GM21447 (cell line): ENCODE measurements at regions not wholly inside any gene's neighbourhood (a gene's known extent, or its start where the extent isn't known, plus 50 kb on each side); places are given as distances from the start of the nearest gene placed in this dataset.

Source experiments
- ATAC-seq: cut with Tn5 transposase; IDR thresholded peaks from one replicate; pipeline ENCODE4 v1.9.1; 2021; ENCODE audit not compliant: unreplicated experiment

DNA sequence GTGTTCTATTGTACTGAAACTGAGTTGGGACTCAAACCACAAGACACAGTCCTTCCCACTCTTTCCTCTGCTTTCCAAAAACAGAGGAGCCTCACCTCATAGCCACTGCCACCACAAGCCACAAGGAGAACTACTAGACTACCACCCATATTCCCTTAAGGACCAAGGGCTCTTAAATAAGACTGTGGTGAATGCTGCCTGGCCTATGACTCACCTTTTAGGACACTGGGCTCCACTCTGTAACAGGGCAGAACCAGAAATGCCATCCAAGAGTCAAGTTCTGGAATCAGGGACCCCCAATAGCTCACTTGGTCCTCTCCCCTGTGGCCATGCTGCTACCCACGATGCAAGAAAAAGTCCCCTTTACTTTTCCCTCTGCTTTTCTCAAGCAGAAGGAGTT is 851.4 kb downstream of the BCL11A start:
- no peak for ATAC-seq

- ATAC-seq, result no peak
These were observed 852.0 kb downstream of the BCL11A start for GRCh38 chr2:59701271-59701994.

DNA sequence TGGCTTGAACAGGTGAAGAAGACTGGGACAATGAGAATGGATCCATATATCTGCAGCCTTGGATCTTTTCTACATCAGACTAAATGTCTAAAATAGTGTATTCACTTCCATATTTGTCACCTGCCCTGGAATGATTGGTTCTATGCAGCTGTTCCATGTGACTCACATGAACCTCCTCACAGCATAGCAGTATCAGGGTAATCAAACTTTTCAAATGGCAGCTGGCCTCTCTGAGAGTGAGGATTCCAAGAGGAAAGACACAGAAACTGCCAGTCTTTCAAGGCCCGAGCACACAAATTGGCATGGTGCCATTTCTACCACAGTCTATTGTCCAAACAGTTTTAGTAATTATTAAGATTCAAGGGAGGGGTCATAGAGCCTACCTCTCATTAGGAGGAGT is 859.3 kb downstream of the BCL11A start:
- ATAC-seq, result no peak

- no peak for ATAC-seq
These were observed 860.1 kb downstream of the BCL11A start for GRCh38 chr2:59693231-59693959.

DNA sequence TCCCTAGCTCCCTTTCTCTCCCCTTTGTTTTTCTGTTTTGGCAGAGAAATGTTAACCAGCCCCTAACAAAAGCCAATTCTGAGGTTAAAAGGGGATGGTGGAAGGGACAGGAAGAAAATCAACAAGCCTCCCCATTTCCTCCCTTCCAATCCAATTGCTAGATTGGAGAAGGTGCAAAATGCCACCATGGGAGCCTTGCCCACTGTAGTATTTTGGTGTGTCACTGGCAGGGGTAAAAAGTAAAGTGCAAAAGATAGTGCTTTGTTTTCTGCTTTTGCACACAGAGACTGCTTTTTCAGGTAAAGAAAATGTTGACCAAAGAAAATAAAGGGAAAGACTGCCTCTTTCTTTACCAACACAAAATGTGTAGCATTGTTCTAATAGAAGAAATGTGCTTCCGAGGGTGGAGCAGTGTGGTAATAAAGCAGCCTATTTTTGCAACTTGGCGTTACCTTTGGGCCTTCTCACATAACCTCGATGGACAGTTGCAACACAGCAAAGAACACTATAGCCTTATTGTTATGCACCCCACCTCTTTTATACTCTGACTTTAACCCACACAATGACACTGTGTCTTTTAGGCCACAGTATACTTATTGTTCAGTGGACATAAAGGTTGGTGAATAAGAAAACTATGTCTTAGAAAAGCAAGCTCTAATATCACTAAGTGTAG is 861.8 kb downstream of the BCL11A start:
- ATAC-seq, result no peak

- ATAC-seq, result no peak
These were observed 862.6 kb downstream of the BCL11A start for GRCh38 chr2:59690849-59691248.

- no peak for ATAC-seq
These were observed 868.7 kb downstream of the BCL11A start for GRCh38 chr2:59684771-59685166.

- no peak for ATAC-seq
These were observed 869.2 kb downstream of the BCL11A start for GRCh38 chr2:59684116-59684770.

- ATAC-seq, result no peak
These were observed 872.6 kb downstream of the BCL11A start for GRCh38 chr2:59680863-59681262.

DNA sequence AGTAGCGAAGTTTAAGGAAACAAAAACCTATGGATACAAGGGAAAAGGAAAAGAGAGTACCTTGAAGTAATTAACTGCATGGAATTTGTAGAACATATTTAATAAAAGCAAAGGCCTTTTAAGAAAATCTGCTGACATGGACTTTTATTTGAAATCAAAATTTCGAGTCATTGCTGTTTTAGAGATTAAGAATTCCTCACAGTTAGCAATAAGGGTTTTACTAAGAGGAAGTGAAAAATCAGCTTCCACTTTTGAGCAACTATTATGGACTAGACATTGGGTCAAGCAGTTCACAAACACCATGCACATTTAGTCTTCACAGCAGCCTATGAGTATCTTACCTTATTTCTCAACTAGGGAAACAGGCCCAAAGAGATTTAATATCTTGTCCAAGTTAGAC is 876.3 kb downstream of the BCL11A start:
- no peak for ATAC-seq

- no peak for ATAC-seq
These were observed 879.4 kb downstream of the BCL11A start for GRCh38 chr2:59674100-59674499.

DNA sequence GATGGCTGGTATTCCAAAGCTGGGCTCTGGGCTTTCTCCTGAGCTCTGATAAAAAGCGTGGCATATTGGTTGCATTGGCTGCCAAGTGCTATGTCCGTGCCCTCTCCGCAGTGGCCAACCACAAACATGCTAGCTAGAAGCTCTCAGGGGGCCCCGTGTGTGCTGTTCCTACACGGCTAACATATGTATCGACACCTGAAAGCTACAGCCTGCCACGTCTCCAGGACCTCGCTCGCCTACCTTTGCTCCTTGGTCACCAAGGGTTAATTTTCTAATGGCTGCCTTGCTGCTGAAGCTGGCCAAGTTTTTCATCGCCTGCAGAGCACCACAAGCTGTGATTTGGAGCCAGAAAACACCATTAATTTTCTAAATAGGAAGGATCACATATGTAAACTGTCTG is 888.4 kb downstream of the BCL11A start:
- no peak for ATAC-seq

GRCh38 chr2:59662127-59662861 is 891.2 kb downstream of the BCL11A start:
- ATAC-seq, result no peak

DNA sequence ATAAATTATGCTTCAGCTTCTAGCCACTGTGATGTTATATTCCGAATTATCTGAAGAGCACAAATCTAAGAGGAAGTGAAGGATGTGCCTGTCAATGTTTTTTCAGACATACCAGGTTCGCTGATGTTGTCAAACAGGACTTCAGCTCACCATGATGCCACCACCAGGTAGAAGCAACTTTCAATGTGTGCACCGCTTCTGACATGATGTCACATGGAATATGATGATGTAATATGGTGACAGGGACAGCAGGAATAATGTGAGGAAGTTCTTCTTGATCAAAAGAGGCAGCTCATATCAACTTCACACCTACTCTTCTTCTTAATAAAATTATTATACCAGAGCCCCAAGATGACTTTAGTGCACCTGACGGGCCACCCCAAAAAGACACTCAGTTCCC is 893.2 kb downstream of the BCL11A start:
- ATAC-seq, result no peak

DNA sequence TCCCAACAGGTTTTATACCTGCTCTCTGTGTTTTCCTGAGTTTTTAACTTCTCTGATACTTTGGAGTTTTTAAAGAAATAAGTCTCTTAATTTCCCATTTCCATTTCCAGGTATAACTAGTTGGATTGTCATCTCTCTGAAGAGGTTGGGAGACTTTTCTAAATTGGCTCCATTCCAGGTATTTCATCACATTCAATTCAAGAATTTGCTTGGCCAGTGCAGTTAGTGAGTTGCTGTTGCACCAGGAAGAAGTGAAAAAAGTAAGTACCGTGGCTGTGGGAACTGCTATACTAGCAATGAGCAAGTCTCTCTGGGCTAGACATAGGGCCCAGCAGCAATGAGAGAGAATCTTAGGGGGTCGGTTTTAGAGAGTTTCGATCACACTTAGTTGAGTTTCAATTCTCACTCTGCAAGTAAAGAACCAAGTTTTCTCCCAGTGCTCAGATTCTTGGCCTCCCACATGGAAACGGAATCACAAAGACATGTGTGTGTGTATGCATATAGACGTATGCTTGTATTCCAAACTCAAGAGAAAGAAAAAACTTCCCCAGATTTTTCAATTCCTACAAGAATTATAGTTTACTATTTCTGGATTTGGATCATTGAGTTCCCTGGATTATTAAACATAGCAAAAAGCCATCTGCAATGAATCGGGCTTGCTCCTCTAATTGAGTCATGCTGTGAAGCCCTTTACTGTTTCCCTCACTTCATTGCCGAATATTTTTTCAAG is 894.4 kb downstream of the BCL11A start:
- no peak for ATAC-seq

- no peak for ATAC-seq
These were observed 897.6 kb downstream of the BCL11A start for GRCh38 chr2:59655809-59656208.

DNA sequence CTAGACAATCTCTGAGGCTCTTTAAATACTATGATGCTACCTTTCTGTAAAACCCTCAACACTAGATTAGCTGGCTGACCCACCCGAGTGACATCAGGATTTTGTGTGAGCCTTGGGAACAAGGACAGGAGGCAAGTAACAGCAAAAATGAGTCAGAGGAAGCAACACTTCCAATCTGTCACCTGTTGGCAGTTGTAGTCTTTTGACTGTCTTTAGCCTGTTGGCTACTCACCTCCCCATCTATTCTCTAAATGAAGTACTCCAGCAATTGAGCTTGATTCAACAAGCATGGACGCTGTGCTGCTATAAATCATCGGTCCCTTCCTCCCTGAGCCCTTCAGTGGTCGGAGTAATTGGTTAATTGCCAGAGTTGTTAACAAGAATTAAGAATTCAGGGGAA is 898.7 kb downstream of the BCL11A start:
- ATAC-seq, result no peak

GRCh38 chr2:59653164-59653563 is 900.3 kb downstream of the BCL11A start:
- ATAC-seq, result no peak

DNA sequence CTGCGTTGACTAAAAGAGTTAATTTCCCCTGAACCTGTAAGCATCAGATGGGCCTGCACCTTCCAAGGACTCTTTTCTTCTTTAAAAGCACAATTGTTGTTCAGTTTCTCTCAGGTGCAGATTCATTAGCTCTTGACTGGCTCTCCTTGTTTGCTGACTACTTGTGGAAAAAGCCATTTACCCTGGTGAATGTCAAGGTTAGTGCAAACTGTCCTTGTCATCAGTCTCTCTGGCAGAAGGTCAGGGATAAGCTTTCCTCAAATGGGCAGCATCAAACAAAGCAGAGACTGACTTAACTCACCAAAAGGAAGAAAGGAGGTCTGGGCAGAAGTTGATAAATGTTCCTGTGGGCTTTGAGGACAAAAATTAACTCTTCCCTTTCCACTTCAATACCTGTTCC is 922.7 kb downstream of the BCL11A start:
- ATAC-seq, result no peak

DNA sequence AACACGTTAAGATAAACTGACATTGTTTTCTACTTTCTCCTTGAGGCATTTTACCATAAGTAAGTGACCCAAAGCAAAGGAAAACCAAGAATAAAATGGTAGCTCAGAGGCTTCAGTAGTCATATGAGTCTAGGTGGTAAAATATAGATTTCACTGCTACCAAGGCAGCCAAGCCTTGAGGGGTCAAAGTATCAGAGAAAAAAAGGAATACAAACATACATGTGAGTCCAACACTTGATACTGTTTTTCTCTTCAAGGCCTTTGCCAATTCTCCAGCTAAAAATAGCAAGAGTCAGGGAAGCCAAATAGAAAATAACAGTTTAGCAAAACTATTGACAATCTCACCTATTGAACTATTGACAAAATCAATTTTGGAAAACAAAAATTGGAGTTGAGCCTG is 925.9 kb downstream of the BCL11A start:
- ATAC-seq, result no peak
